Endothelial cell of umbilical vein (primary cell): ENCODE measurements at regions not wholly inside any gene's neighbourhood (a gene's known extent, or its start where the extent isn't known, plus 50 kb on each side); places are given as distances from the start of the nearest gene placed in this dataset.

Experiments
- BruUV-seq: library from RNA; stranded (reverse); fragments of 400-500 nt; replicated peaks from 2 replicates; lab custom pipeline; 2021; lab: Mats Ljungman, UMichigan
- CTCF ChIA-PET: fragments of 300-600, 350-600 bp; sonication (Branson Sonifier 250); formaldehyde crosslinking; loops from one replicate; lab custom pipeline; 2021; ENCODE audit warnings: antibody characterized with exemption, inconsistent platforms; lab: Charles Lee
- POLR2A ChIA-PET: fragments of 300-600, 350-600 bp; sonication (Branson Sonifier 250); formaldehyde crosslinking; loops from one replicate; lab custom pipeline; 2021; ENCODE audit warnings: antibody characterized with exemption, inconsistent platforms; lab: Charles Lee
- DNase-seq: peaks from one replicate; pipeline ENCODE4 v3.0.0-alpha.2; 2011; ENCODE audit warnings: low read depth, low spot score
- FAIRE-seq: peaks from 2 replicates; lab custom pipeline; 2011; peaks lifted over from hg19 to GRCh38; lab: Jason Lieb, UNC
- H2AFZ ChIP-seq: 2 replicates; pipeline ENCODE4 v1.6.0; 2012; ENCODE audit warnings: low read depth, low read length, control low read depth, inconsistent platforms
- H3K27ac ChIP-seq: 2 replicates; pipeline ENCODE4 v1.5.1; 2011; ENCODE audit warnings: low read depth, mild to moderate bottlenecking, control low read depth, low read length, moderate library complexity; ENCODE audit not compliant: insufficient read depth
- H3K27me3 ChIP-seq, 2 experiments: 2 replicates each; pipeline versions ENCODE4 v1.6.0 to v1.6.1; 2011; ENCODE audit warnings: low read length in 2 of 2, mixed read lengths in 1 of 2; ENCODE audit not compliant: control insufficient read depth in 2 of 2, insufficient read depth in 2 of 2
- H3K36me3 ChIP-seq, 2 experiments: 2 replicates in 1 of 2; 3 replicates in 1 of 2; pipeline ENCODE4 v1.5.1; 2011; ENCODE audit warnings: low read length in 2 of 2, mild to moderate bottlenecking in 1 of 2, moderate library complexity in 1 of 2; ENCODE audit not compliant: control insufficient read depth in 2 of 2, insufficient read depth in 2 of 2; ENCODE audit errors: extremely low read depth in 1 of 2
- H3K4me1 ChIP-seq: 3 replicates; pipeline ENCODE4 v1.5.1; 2011; ENCODE audit warnings: mild to moderate bottlenecking, low read length; ENCODE audit not compliant: control insufficient read depth, insufficient read depth; ENCODE audit errors: extremely low read depth
- H3K4me2 ChIP-seq: 2 replicates; pipeline ENCODE4 v1.6.1; 2011; ENCODE audit warnings: low read length, control low read depth, mixed read lengths; ENCODE audit not compliant: insufficient read depth
- H3K4me3 ChIP-seq, 3 experiments: fragments of 200-600 bp in 1 of 3; sonication (generic), shearing (Covaris generic) in 1 of 3; replicated peaks in 1 of 3; 2 replicates each; pipeline ENCODE4 v1.5.1; 2011 to 2016; ENCODE audit warnings: control low read depth in 3 of 3, low read length in 3 of 3, mild to moderate bottlenecking in 2 of 3, inconsistent platforms in 1 of 3, low read depth in 1 of 3, moderate library complexity in 1 of 3; ENCODE audit not compliant: insufficient read depth in 1 of 3
- H3K79me2 ChIP-seq: 2 replicates; pipeline ENCODE4 v1.6.0; 2012; ENCODE audit warnings: low read length, inconsistent platforms; ENCODE audit not compliant: control insufficient read depth, insufficient read depth
- H3K9ac ChIP-seq: replicated peaks from 2 replicates; pipeline ENCODE3; 2011; ENCODE audit warnings: low read length, control low read depth; ENCODE audit not compliant: insufficient read depth; ENCODE audit errors: extremely low read depth
- H3K9me1 ChIP-seq: replicated peaks from 3 replicates; pipeline ENCODE4 v1.6.0; 2011; ENCODE audit warnings: mild to moderate bottlenecking, low read length; ENCODE audit not compliant: control insufficient read depth, insufficient read depth; ENCODE audit errors: extremely low read depth
- H3K9me3 ChIP-seq: replicated peaks from 2 replicates; pipeline ENCODE4 v1.5.1; 2012; ENCODE audit warnings: low read length, inconsistent platforms; ENCODE audit not compliant: control insufficient read depth, insufficient read depth
- H4K20me1 ChIP-seq: replicated peaks from 2 replicates; pipeline ENCODE3; 2011; ENCODE audit warnings: mild to moderate bottlenecking, low read length; ENCODE audit not compliant: control insufficient read depth, insufficient read depth; ENCODE audit errors: extremely low read depth
- CTCF ChIP-seq, 2 donors: IDR thresholded peaks; 1 replicate in 1 of 2; 2 replicates in 1 of 2; pipeline ENCODE4 v1.5.1; 2011; ENCODE audit warnings: low read length in 2 of 2, mild to moderate bottlenecking in 2 of 2, moderate library complexity in 2 of 2, control low read depth in 1 of 2, inconsistent platforms in 1 of 2, low read depth in 1 of 2; ENCODE audit not compliant: insufficient read depth in 1 of 2; ENCODE audit errors: extremely low read depth in 1 of 2
- EZH2 ChIP-seq: IDR thresholded peaks from 2 replicates; pipeline ENCODE4 v1.6.1; 2012; ENCODE audit warnings: borderline replicate concordance, low read depth, mild to moderate bottlenecking, moderate library complexity, low read length, inconsistent platforms; ENCODE audit not compliant: severe bottlenecking
- FOS ChIP-seq: IDR thresholded peaks from 2 replicates; pipeline ENCODE4 v1.6.1; 2011; ENCODE audit warnings: mild to moderate bottlenecking, low read length, moderate library complexity, borderline replicate concordance; ENCODE audit not compliant: insufficient read depth
- GATA2 ChIP-seq: IDR thresholded peaks from 2 replicates; pipeline ENCODE4 v1.7.0; 2011; ENCODE audit warnings: low read depth, mild to moderate bottlenecking, moderate library complexity, mixed read lengths, low read length; ENCODE audit not compliant: insufficient read length, insufficient read depth
- JUN ChIP-seq: IDR thresholded peaks from 2 replicates; pipeline ENCODE4 v1.6.1; 2011; ENCODE audit warnings: borderline replicate concordance, low read depth; ENCODE audit not compliant: insufficient read length, insufficient read depth
- MAX ChIP-seq: IDR thresholded peaks from 2 replicates; pipeline ENCODE4 v1.6.1; 2011; ENCODE audit not compliant: insufficient read depth, insufficient read length
- MYC ChIP-seq: IDR thresholded peaks from one replicate; pipeline ENCODE4 v1.6.1; 2011; ENCODE audit warnings: mild to moderate bottlenecking, low read depth, low read length
- POLR2A ChIP-seq: IDR thresholded peaks from 2 replicates; pipeline ENCODE4 v1.6.1; 2012; ENCODE audit warnings: low read depth, mild to moderate bottlenecking, control low read depth, low read length
- POLR2AphosphoS5 ChIP-seq: IDR thresholded peaks from 2 replicates; pipeline ENCODE4 v1.6.1; 2012; ENCODE audit warnings: low read depth, mild to moderate bottlenecking, control low read depth, low read length, moderate library complexity; ENCODE audit not compliant: insufficient read depth
- dilution Hi-C: fragments of 300-500 bp; cut with MboI; formaldehyde crosslinking; loops from one replicate; pipeline ENCODE4 v1.15.0; 2019; ENCODE audit warnings: low sequenced_read_pairs; ENCODE audit not compliant: extremely low pct_ligation_motif_present
- intact Hi-C: fragments of 100-400 bp; cut with micrococcal nuclease; formaldehyde crosslinking; loops from one replicate; pipeline ENCODE4 v1.10.0; 2022

DNA sequence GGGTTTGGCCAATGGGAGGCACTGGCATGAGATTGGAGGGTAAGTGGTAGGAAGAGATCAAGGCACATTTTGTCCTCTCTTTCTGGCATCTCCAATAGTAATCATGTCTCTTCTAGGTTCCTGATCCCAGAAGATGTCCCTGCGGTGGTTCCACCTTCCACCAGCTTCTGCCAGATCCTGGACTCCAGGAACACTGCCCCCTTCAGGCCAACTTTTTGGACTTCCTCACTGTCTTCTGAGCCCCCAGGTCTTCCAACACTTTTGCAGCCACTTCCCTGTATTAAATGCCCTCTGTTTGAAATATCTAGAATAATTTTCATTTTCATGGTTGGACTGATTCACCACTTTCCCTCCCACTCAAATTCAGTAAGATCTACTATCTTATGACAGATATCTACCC, 60.9 kb downstream of the BAMBI start:
- no peaks in the 10 kb centered on the region for H3K9me3 ChIP-seq
- peaks cover 7 to 11% of the 10 kb centered on the region in 2 experiments for H3K27me3 ChIP-seq
- H3K27ac ChIP-seq = no peak overlapping the region
- no peak overlapping the region for H3K4me2 ChIP-seq
- H2AFZ ChIP-seq = no peak overlapping the region
- dilution Hi-C loops (no loop called here), intact Hi-C loops (no loop called here)
- BruUV-seq = no TSS peak
- no peaks in the 10 kb centered on the region for H4K20me1 ChIP-seq
- TF ChIP-seq EZH2 = no peak
- TF ChIP-seq CTCF (IDR thresholded peaks at IDR 0.05; ENCODE audit: extremely low read depth in 1 of 2, insufficient read depth in 1 of 2, low read depth in 1 of 2, low read length in 2 of 2) = peak in 1 of 2 donors; percentile 22
- H3K4me1 ChIP-seq = no peaks in the 10 kb centered on the region
- H3K9me1 ChIP-seq = no peaks in the 10 kb centered on the region
- no peak overlapping the region for H3K4me3 ChIP-seq
- H3K36me3 ChIP-seq = no peaks in the 10 kb centered on the region
- H3K79me2 ChIP-seq = no peaks in the 10 kb centered on the region
- ChIA-PET POLR2A (no interaction called here), CTCF (interaction anchor here (0.9 to 2.0 kb wide), 3 partner anchors 13 to 74 kb away, joined by 3 to 5 read pairs (median 3); no protein-coding TSS in a partner anchor)
- FAIRE-seq (no peak), DNase-seq (no peak)
- no peak overlapping the region for H3K9ac ChIP-seq

DNA sequence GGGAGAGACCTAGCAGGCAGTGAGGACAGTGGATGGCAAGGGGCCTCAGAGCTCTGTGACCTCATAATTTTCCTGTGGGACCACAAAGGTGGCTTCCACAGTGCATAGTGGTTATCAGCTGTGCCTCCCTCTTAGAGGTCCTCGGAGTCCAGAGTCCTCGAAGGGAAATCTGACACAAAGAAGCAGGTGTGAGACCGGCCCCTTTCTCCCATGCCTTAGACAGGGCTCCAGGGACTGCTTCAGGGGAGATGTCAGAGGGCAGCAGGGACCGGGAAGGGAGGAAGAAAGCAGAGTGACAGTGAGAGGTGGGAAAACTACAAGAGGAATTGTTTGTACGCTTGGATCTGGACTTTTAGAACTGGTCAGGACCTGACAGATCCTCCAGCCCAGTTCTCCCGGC, 66.3 kb downstream of the BAMBI start:
- dilution Hi-C loops = no loop called here
- Histone ChIP-seq H3K9me3 (no peaks in the 10 kb centered on the region), H2AFZ (no peak overlapping the region), H3K9ac (no peak overlapping the region), H3K4me1 (no peaks in the 10 kb centered on the region), H4K20me1 (no peaks in the 10 kb centered on the region), H3K36me3 (no peaks in the 10 kb centered on the region), H3K4me3 (no peak overlapping the region), H3K4me2 (no peak overlapping the region), H3K79me2 (no peaks in the 10 kb centered on the region), H3K9me1 (no peaks in the 10 kb centered on the region), H3K27me3 (peaks cover 2 to 5% of the 10 kb centered on the region in 2 experiments), H3K27ac (no peak overlapping the region)
- intact Hi-C loops = no loop called here
- ChIA-PET CTCF (no interaction called here), POLR2A (no interaction called here)
- DNase-seq = no peak
- no peak for FAIRE-seq
- no TSS peak for BruUV-seq
- TF ChIP-seq GATA2 (no peak), POLR2A (no peak), MAX (no peak), CTCF (IDR thresholded peaks at IDR 0.05; ENCODE audit: extremely low read depth in 1 of 2, insufficient read depth in 1 of 2, low read depth in 1 of 2, low read length in 2 of 2) (no peak), EZH2 (no peak), POLR2AphosphoS5 (no peak), JUN (no peak), FOS (no peak), MYC (no peak)
